ENCODE measurements at regions not wholly inside any gene's neighbourhood (a gene's known extent, or its start where the extent isn't known, plus 50 kb on each side); places are given as distances from the start of the nearest gene placed in this dataset.
"Not testable (repeated sequence)": the region's sequence is repeated elsewhere in the genome, so short reads cannot be mapped to it uniquely, and the experiment has no call there.

DNA sequence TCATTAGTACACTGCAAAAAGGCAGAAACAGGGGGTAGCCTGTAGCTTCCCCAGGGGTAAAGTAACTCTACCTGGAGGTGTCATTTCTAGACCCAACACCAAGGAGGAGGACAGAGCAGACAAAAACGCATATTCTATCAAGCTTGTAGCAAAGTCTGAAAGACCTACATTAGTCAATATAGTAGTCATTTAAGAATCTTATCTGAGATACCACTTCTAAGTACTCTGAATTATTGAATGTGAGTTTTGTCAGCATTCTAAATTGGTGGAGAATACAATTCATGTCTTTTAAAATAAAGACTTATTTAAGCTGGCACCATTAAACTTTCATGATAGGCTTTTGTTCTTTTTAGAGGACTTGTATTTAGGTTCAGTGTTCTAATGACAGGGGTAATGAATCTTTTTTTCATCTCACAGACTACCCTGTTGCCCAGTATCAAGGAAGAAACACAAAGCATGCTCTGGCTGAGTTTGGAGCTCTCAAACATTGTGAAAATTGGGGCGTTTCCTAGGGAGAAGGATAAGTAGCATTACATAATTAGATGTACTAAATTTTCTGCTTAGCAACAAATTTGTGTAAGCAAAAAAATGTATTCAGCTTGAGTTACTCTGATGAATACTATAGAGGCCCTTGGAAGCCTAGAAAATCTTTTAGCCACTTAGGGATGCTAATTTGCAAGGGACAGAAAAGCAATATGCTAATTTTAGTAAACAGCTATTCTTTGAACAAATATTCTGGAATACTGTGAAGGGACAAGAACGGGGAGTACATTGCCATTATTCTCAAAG lies 255.4 kb upstream of the HSF2 start:
- no peak for DNase-seq

DNA sequence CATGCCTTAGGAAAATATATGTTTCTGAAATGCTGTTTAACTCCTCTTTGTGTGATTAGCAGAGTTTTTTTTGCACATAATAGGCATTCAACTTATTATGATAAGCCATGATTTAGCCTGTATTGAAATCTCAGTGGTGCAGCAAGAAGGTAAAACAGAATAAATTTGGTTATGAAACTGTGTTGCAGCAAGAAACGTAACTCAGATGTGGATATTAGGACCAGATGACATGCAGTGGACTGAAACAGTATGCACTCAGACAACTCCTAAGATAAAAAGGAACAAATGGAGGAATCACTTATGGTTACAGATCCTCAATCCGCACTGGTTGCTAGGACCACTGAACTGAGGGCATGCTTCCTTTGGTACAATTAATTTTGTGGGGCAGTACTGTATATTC lies 254.2 kb upstream of the HSF2 start:
- DNase-seq = no peak

DNA sequence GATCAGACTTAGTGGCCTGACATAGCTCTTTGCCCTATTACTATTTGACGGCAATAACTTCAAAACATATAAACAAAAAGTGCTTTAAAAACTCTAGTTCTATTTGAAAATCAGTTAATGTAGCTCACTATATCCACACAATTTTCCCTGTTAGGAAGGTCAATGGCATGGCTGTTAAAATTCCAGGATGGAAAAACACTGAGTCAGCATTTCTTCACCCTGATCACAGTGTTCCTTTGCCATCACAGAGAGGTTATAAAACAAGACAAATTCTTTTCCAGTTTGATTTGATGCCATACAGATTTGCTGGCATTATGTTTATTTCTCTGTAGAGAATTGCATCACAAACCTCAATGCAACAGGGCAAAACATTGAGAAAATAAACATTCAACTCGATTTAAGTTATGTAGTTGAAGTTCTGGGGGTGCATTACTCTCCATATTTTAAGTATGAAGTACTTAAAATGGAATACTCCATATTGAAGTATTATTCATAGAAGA lies 253.7 kb upstream of the HSF2 start:
- DNase-seq = no peak

DNA sequence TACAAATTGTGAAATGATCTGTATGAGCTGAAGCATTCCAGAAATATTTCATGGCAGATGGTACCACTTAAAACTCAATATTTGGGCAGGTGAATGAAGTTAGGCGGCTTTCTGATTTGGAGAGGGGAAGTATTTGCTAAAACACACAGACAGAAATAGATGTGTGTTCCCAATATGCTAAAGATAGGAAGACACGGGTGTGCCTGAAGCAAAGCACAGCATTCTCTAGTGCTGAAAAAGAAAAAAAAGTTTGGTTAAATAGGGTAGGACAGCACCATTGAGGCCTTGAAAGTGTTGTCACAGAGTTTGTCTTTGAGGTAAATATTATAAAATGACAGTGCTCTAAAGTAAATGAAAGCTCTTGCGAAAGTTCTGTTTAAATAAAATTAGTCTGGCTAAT lies 252.2 kb upstream of the HSF2 start:
- DNase-seq = no peak

DNA sequence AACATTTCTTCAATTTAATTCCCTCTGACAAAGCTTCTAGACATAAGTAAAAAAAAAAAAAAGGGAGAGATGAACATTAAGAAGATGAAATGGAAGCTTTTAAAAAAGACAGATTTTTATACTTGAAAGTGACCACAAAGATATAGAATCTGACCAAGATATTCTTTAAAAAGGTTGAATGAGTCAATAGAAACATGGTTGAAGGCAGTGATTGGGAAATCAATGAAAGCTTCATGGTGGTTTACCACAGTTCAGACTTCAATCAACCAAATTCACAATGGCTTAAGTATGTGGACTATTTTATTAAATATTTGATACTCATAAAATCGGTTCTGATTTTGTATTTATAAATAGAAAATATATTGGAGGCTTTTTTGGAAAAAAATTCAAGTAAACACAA lies 248.4 kb upstream of the HSF2 start:
- DNase-seq = no peak

DNA sequence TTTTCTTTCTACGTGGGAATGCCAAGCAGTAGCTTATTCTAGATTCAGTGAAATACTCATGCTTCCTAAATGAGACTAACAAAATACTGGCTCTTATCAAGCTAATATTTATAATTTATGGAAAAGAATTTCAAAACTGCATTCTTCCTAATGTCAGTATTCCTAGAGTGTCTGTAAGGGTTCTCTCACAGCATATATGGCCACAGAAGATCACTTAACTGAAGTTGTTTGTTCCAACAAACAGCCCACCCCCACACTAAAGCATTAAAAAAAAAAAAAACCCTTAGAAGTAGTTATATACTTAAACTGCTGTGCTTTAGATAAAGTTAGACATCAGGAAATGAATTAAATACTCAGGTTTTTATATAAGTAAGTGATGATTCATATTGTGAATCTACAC lies 247.7 kb upstream of the HSF2 start:
- DNase-seq = no peak

DNA sequence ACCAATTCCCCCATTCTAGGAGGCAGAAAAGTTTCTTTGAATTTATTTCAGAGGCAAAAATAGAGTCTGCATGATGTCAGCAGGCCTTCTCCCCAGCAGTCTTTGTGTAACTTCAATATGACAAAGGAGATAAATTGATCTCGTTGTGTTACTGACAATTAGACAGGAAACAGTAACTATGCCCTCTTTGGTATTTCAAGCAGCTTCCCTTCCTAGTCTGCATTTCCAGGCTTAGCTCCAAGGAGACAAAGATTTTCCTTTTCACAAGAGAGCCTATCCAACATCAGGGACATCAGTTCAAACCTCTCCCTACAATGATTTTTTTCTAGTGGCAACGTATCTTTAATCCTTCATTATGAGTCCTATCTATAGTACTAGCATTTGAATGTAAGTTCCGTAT lies 245.9 kb upstream of the HSF2 start:
- no peak for DNase-seq

DNA sequence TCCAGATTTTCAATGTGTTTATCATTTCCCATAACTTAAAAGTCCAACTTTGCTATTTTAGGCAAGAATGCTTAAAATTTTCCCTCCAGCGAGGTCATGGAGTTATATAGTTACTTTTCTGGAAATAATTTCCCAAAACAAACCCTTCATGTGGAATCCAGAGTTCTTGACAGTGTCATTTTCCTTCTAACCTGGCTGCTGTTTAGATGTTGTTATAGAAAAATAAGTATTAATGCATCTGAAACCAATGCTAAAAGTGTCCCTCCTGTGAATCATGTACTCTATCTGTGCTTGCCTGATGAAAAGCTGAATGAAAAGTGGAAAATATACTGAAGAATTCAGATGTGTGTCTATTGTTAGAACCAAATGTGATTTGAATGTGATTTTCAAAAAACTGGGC lies 245.3 kb upstream of the HSF2 start:
- DNase-seq = no peak

DNA sequence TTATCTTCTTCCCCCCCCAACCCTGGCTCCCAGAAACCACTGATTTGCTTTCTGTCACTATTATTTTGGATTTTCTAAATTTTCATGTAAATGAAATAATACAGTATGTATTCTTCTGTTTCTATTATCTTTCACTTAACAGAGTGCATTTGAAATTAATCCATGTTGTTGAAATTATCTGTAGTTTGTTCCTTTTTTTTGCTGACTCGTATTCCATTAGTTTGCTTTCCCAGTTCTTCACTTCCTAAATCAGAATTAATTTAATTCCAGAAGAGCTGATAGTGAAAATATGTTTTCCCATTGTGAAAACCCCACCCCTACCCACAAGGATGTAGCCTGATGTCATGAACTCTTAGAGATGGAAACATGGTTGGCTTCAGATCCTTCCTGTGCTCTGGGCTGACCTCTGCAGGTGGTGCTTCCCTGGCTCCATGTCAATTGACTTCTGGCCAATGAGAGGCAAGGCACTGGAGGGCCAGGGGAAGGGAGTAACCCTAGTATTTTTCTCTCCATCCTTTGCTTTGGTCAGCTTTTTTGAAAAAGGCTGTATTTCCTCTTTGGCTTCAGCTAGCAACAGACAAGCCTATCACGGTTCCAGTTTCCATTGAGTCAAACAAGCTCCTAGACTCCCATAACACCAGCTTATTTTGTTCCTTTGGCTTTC lies 244.4 kb upstream of the HSF2 start:
- DNase-seq = no peak

DNA sequence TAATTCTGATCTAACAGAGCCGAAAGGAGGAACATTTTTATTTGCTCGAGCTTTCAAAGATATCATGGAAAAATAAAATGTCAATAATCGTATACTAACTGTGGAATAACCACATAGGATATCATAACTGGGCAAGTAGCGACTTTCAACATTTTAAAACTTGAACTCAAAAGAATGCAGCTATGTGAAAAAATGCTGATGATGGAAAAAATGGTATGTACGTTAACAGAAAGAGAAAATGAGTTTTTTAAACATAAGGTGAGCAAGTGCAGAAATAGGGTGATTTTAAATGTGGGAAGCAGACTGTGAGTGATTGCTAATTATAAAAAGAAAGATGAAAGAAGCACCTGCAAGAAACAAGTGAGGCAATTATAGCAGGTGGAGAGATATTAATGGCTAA lies 238.3 kb upstream of the HSF2 start:
- DNase-seq = no peak

DNA sequence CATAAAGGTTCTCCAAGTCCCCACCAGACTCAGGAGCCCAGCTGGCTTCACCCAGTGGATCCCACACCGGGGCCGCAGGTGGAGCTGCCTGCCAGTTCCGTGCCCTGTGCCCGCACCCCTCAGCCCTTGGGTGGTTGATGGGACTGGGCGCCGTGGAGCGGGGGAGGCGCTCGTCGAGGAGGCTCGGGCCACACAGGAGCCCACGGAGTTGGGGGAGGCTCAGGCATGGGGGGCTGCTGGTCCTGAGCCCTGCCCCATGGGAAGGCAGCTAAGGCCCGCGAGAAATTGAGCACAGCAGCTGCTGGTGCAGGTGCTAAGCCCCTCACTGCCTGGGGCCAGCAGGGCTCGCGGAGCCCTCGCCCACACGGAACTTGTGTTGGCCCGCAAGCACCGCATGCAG lies 234.4 kb upstream of the HSF2 start:
- DNase-seq = no peak

DNA sequence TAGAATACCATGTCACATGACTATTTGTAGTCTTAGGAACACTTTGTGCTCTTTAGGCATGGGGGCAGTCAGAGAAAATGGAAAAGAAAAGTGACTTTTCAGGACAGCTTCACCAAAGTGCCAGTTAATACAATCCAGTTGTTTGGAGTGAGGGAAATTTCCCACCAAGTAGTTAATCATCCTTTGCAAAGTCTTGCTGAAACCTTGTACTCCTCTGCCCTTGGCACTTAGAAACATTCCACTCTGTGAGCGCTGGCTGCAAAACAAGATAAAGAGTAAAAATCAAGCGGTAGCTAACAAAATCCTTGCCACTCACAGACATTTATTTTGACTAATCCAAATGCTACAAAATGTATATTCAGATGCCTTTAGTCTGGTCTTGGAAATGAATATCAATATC lies 229.2 kb upstream of the HSF2 start:
- DNase-seq = no peak

DNA sequence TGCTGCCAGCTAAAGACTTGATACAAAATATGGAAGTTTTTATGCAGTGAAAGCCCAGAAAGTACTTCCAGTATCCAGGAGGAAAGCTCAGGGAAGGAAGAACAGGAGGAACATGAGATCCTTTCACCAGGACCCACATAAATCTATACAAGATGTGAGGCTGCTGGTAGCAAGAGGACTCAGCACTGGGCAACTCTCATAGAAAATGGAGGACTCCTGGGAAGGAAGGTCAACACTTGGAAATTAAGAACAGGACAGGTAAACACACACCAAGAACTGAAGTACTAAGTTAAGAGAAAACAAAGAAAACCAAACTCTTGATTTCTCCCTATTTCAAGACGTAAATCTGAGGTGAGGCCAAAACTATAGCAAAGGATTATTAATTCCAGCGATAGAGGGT lies 220.5 kb upstream of the HSF2 start:
- no peak for DNase-seq

DNA sequence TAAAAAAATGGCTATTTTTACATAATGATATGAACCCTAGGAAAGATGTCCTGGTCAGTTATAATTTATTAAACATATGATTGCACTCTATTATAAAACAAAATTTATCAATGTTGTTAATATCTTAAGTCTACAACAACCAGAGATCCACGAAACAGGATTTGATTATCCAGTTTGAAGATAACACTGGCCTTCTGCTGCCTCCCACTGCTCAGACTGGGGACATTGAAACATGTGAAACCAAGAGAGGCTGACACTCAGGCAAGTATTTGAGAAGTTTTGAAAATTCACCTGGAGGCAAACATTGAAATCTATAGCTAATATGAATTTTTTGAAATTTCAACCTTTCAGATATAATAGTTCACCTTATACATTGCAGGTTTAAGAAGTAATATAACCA lies 219.3 kb upstream of the HSF2 start:
- no peak for DNase-seq

DNA sequence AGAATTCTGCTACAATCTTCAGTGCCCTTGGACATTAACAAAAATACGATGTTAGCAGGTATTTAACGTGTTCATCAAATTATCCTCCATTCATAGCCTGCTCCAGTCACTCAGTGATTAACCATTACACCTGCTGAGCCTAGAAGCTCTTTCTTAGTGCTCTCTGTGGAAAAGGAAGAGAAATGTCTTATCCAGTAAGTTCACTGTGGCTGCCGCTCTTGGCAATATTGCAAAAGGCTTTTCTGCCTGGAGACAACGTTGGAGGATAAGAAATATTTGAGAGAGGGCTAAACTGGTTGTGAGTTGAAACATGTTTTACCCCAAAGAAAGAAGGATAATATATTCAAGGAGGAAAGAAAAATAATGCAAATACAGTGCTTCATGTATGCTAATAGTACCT lies 217.4 kb upstream of the HSF2 start:
- no peak for DNase-seq

DNA sequence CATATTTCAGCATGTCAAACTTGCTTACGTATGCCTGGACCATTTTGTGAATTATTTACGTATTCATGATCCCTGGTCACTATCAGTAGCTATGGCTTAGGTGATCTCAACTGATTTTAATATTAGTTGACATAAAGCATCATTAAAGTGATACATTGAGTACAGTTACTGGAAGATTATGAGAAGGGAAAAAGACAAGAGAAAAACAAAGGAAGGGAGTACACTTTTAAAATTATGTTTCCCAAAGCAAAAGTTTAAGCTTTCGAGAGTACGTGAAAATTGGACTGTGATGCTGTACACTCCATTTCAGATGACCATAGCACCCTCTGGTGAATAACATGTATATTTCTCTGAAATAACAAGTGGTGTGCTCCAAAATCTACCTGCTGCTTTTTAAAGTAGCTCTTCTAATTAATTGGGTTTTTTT lies 215.0 kb upstream of the HSF2 start:
- no peak for DNase-seq

DNA sequence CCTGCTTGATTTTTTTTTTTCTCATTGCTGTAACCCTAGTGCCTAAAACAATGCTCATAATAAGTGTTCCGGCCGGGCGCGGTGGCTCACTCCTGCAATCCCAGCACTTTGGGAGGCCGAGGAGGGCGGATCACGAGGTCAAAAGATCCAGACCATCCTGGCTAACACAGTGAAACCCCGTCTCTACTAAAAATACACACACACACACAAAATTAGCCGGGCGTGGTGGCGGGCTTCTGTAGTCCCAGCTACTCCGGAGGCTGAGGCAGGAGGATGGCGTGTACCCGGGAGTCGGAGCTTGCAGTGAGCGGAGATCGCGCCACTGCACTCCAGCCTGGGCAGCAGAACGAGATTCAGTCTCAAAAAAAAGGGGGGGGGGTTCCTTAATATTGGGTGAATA lies 214.0 kb upstream of the HSF2 start:
- not testable (repeated sequence) for DNase-seq

DNA sequence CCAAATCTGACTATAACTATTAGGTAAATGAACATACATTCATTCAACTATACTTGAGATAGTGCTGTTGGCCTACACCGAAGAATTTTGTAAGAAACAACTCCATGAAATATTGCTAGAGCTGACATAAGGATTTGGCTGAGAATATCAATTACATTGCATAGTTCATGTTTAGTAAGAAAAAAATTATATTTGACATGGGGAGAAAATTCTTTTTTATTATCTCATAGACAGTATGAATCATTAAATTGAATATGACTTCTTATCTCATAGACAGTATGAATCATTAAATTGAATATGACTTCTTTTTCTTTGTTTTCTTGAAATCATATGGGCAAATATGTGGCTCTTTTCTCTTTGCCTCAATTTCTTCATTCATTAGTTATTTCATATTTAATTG lies 212.3 kb upstream of the HSF2 start:
- no peak for DNase-seq

DNA sequence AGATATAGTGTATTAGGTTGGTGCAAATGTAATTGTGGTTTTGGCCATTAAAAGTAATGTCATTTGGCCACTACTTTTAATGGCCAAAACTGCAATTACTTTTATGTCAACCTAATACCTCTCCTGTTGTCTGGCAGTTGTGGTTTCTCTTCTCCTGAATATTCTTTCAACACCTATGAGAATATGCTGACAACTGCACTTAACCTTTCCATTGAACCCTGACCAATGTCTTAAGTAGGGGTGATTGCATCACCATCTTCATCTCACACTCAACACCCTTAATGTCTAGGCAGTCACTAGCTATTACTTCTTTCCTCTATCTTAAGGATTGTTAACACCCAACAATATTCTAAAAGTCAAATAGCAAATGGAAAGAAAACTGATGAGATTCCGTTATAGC lies 200.5 kb upstream of the HSF2 start:
- no peak for DNase-seq

DNA sequence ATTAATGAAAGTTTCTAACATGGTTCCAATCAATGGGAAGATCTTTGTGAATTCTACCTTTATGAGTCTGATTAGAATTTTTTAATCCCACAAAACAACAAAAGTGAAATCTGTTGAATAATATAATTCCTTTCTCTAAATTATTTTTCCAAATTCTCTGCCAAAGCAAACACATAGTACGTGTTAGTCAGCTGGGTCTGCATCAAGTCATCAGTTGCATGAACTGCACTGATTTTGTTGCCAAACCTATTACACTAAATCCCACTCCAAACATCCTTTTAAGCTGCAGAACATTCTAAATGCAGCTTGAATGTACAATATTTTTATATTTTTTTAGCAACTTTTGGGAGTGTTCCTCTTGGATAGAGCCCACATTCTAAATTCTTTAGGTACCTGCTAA lies 199.0 kb upstream of the HSF2 start:
- DNase-seq = no peak

DNA sequence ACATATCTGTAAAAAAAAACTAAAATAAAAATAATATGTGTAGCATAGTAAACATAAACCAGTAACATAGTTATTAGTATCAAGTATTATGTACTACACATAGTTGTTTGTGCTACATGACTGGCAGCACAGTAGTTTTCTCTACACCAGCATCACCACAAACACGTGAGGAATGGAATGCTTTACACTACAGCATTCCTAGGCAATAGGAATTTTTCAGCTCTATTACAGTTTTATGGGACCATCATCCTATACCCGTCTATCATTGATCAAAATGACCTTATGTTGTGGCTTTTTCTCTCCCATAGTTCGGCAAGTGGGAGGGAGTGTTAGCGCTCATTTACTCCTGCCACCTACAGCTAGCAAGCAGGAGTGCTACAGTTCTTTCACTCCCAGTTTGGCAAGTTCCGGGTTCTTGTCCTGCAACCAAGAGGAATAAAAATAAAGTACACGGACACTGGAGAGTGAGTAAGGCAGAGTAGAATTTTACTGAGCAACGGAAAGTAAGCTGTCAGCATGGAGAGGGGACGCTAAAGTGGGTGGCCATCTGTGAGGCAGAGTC lies 196.8 kb upstream of the HSF2 start:
- no peak for DNase-seq

DNA sequence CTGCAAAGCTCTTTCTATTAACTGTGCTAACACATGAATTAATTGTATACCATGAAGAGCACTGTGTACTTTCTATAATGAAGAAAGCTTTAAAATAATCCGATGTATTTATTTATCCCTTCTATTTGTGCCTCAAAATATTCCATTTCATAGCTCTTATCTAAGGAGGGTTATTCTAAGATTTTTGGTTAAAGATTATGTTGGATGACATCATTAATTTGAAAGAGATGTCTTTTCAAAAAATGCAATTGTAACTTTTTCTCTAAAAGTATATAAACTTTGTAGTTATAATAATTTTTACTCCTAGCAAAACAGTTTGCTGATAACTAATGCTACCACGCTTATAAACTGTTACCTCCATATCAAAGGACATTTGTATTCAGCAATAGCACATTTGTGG lies 192.4 kb upstream of the HSF2 start:
- DNase-seq = no peak

DNA sequence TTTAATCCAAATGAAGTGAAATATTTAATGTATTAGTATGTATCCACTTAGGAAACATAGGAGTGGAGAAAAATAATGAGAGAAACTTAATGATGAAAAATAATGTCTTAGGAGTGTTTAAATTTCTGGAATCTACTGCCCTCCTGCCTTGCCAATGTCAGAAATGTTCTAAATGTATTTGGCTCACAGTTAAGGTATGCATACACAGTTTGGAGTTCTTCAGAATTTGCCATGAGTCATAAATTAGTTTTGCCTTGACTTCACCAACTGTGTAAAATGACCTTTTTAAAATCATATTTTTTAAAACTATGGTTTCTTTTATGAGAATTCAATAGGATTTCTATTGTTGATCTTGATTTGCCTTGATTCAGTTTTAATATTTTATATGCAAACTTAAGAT lies 191.7 kb upstream of the HSF2 start:
- DNase-seq = no peak

DNA sequence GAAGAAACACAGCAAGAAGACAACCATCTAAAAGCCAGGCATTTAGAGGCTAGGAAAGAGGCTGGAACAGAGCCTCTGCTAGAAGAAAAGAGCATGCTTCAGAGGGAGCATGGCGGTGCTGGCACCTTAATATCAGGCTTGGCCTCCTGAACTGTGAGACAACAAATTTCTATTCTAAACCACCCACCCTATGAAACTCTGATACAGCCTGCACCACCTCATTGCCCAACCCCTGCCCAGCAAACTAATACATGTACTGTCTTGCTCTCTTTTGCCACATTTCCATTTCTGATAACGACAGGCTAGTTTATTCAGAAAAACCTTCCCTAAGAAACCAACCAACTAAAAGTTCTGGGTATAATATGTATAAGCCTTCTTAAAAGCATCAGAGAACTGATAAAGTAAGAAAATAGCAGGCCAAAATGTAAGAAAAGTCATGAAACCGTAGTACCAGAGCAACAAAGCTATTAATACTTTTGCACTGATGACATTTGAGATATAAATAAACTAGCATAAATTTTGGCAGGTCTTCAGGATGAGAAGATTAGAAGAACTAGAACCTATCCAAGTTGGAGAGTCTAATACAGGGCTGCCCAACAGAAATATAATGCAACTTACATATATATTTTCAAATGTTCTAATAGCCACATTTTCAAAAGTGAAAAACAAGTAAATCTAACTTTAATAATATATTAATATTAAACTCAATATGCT lies 184.7 kb upstream of the HSF2 start:
- no peak for DNase-seq

All from activated naive CD4-positive, alpha-beta T cell treated with anti-CD3 and anti-CD28 coated beads, Interleukin-2, amount 50 U/mL, for 16 hours (primary cell).